ENCODE measurements at regions not wholly inside any gene's neighbourhood (a gene's known extent, or its start where the extent isn't known, plus 50 kb on each side); places are given as distances from the start of the nearest gene placed in this dataset.

GRCh38 chr7:13282377-13282980 lies 595.0 kb downstream of the ARL4A start:
- DNase-seq (no peak), ATAC-seq (no peak)
- Mint-ChIP-seq H3K4me1 (no peaks in the 10 kb centered on the region), H3K4me3 (no peak overlapping the region), H3K27ac (no peak overlapping the region), H3K36me3 (no peaks in the 10 kb centered on the region), H3K9me3 (no peaks in the 10 kb centered on the region), H3K27me3 (peaks cover 0 to 7% (median 1%) of the 10 kb centered on the region in 5 donors)
- POLR2A ChIA-PET: interaction anchor here (0.6 kb wide), 1 partner anchor 621 kb away, joined by 3 read pairs; no protein-coding TSS in a partner anchor

- Mint-ChIP-seq H3K9me3 (no peaks in the 10 kb centered on the region), H3K27me3 (peaks cover 0 to 6% (median 4%) of the 10 kb centered on the region in 5 donors), H3K27ac (no peak overlapping the region), H3K4me3 (no peak overlapping the region), H3K36me3 (no peaks in the 10 kb centered on the region), H3K4me1 (no peaks in the 10 kb centered on the region)
- ATAC-seq (no peak), DNase-seq (no peak)
- POLR2A ChIA-PET: no interaction called here
Observed at GRCh38 chr7:13286916-13287315, 599.5 kb downstream of the ARL4A start.

GRCh38 chr7:13288516-13288915 lies 601.1 kb downstream of the ARL4A start:
- DNase-seq (no peak), ATAC-seq (no peak)
- no peaks in the 10 kb centered on the region for H3K4me1 Mint-ChIP-seq
- H3K9me3 Mint-ChIP-seq: no peaks in the 10 kb centered on the region
- H3K4me3 Mint-ChIP-seq: no peak overlapping the region
- H3K27me3 Mint-ChIP-seq: peaks cover 0 to 6% (median 4%) of the 10 kb centered on the region in 5 donors
- no peaks in the 10 kb centered on the region for H3K36me3 Mint-ChIP-seq
- no peak overlapping the region for H3K27ac Mint-ChIP-seq
- POLR2A ChIA-PET: no interaction called here

- H3K4me1 Mint-ChIP-seq: no peaks in the 10 kb centered on the region
- DNase-seq (no peak), ATAC-seq (no peak)
- H3K4me3 Mint-ChIP-seq: no peak overlapping the region
- no peaks in the 10 kb centered on the region for H3K9me3 Mint-ChIP-seq
- no peak overlapping the region for H3K27ac Mint-ChIP-seq
- no peaks in the 10 kb centered on the region for H3K36me3 Mint-ChIP-seq
- H3K27me3 Mint-ChIP-seq: peaks cover 0 to 6% (median 3%) of the 10 kb centered on the region in 5 donors
- POLR2A ChIA-PET: no interaction called here
Observed at GRCh38 chr7:13290975-13291374, 603.5 kb downstream of the ARL4A start.

GRCh38 chr7:13293264-13294002 lies 606.0 kb downstream of the ARL4A start:
- POLR2A ChIA-PET: no interaction called here
- H3K36me3 Mint-ChIP-seq: no peaks in the 10 kb centered on the region
- H3K4me3 Mint-ChIP-seq: no peak overlapping the region
- peaks cover 0 to 3% (median 0%) of the 10 kb centered on the region in 5 donors for H3K27me3 Mint-ChIP-seq
- ATAC-seq: no peak
- no peak for DNase-seq
- H3K9me3 Mint-ChIP-seq: no peaks in the 10 kb centered on the region
- no peak overlapping the region for H3K27ac Mint-ChIP-seq
- no peaks in the 10 kb centered on the region for H3K4me1 Mint-ChIP-seq

- H3K9me3 Mint-ChIP-seq: peaks cover 0 to 8% (median 0%) of the 10 kb centered on the region in 9 donors
- DNase-seq: no peak
- H3K36me3 Mint-ChIP-seq: no peaks in the 10 kb centered on the region
- H3K27me3 Mint-ChIP-seq: no peaks in the 10 kb centered on the region
- no peak overlapping the region for H3K27ac Mint-ChIP-seq
- POLR2A ChIA-PET: no interaction called here
- H3K4me1 Mint-ChIP-seq: no peaks in the 10 kb centered on the region
- ATAC-seq: no peak
- H3K4me3 Mint-ChIP-seq: no peak overlapping the region
Observed at GRCh38 chr7:13307040-13307439, 619.6 kb downstream of the ARL4A start.

GRCh38 chr7:13308423-13308822 lies 621.0 kb downstream of the ARL4A start:
- Mint-ChIP-seq H3K9me3 (peaks cover 0 to 14% (median 3%) of the 10 kb centered on the region in 9 donors), H3K4me3 (no peak overlapping the region), H3K36me3 (no peaks in the 10 kb centered on the region), H3K27ac (no peak overlapping the region), H3K27me3 (no peaks in the 10 kb centered on the region), H3K4me1 (no peaks in the 10 kb centered on the region)
- POLR2A ChIA-PET: no interaction called here
- ATAC-seq (no peak), DNase-seq (no peak)

GRCh38 chr7:13309535-13309934 lies 622.1 kb downstream of the ARL4A start:
- ATAC-seq (no peak), DNase-seq (no peak)
- Mint-ChIP-seq H3K4me3 (no peak overlapping the region), H3K9me3 (peaks cover 0 to 14% (median 3%) of the 10 kb centered on the region in 9 donors), H3K27me3 (no peaks in the 10 kb centered on the region), H3K27ac (no peak overlapping the region), H3K36me3 (no peaks in the 10 kb centered on the region), H3K4me1 (no peaks in the 10 kb centered on the region)
- POLR2A ChIA-PET: no interaction called here

- POLR2A ChIA-PET: no interaction called here
- H3K36me3 Mint-ChIP-seq: no peaks in the 10 kb centered on the region
- no peak overlapping the region for H3K27ac Mint-ChIP-seq
- H3K9me3 Mint-ChIP-seq: peaks cover 0 to 14% (median 0%) of the 10 kb centered on the region in 9 donors
- H3K4me1 Mint-ChIP-seq: no peaks in the 10 kb centered on the region
- ATAC-seq: no peak
- DNase-seq: no peak
- H3K27me3 Mint-ChIP-seq: no peaks in the 10 kb centered on the region
- no peak overlapping the region for H3K4me3 Mint-ChIP-seq
Observed at GRCh38 chr7:13312307-13312706, 624.9 kb downstream of the ARL4A start.

GRCh38 chr7:13320333-13320732 lies 632.9 kb downstream of the ARL4A start:
- Mint-ChIP-seq H3K4me1 (no peaks in the 10 kb centered on the region), H3K27ac (no peak overlapping the region), H3K36me3 (no peaks in the 10 kb centered on the region), H3K27me3 (peaks cover 0 to 4% (median 0%) of the 10 kb centered on the region in 5 donors), H3K4me3 (no peak overlapping the region), H3K9me3 (no peaks in the 10 kb centered on the region)
- ATAC-seq (no peak), DNase-seq (no peak)
- POLR2A ChIA-PET: no interaction called here

GRCh38 chr7:13321316-13321715 lies 633.9 kb downstream of the ARL4A start:
- Mint-ChIP-seq H3K36me3 (no peaks in the 10 kb centered on the region), H3K4me1 (no peaks in the 10 kb centered on the region), H3K27me3 (peaks cover 0 to 4% (median 0%) of the 10 kb centered on the region in 5 donors), H3K4me3 (no peak overlapping the region), H3K27ac (no peak overlapping the region), H3K9me3 (no peaks in the 10 kb centered on the region)
- no peak for DNase-seq
- POLR2A ChIA-PET: no interaction called here
- ATAC-seq: no peak

- Mint-ChIP-seq H3K27me3 (peaks cover 0 to 4% (median 0%) of the 10 kb centered on the region in 5 donors), H3K36me3 (no peaks in the 10 kb centered on the region), H3K27ac (no peak overlapping the region), H3K4me1 (no peaks in the 10 kb centered on the region), H3K4me3 (no peak overlapping the region), H3K9me3 (no peaks in the 10 kb centered on the region)
- ATAC-seq: no peak
- POLR2A ChIA-PET: no interaction called here
- no peak for DNase-seq
Observed at GRCh38 chr7:13322126-13322525, 634.7 kb downstream of the ARL4A start.

- no peak for DNase-seq
- no peak for ATAC-seq
- H3K9me3 Mint-ChIP-seq: no peaks in the 10 kb centered on the region
- no peaks in the 10 kb centered on the region for H3K36me3 Mint-ChIP-seq
- no peak overlapping the region for H3K4me3 Mint-ChIP-seq
- POLR2A ChIA-PET: no interaction called here
- no peaks in the 10 kb centered on the region for H3K27me3 Mint-ChIP-seq
- no peak overlapping the region for H3K27ac Mint-ChIP-seq
- H3K4me1 Mint-ChIP-seq: no peaks in the 10 kb centered on the region
Observed at GRCh38 chr7:13327669-13328068, 640.2 kb downstream of the ARL4A start.

- Mint-ChIP-seq H3K4me3 (no peak overlapping the region), H3K4me1 (no peaks in the 10 kb centered on the region)
- POLR2A ChIA-PET: no interaction called here
Observed at GRCh38 chr7:13333371-13333770, 645.9 kb downstream of the ARL4A start.

More at GRCh38 chr7:13333371-13333770, 645.9 kb downstream of the ARL4A start:
- Mint-ChIP-seq H3K36me3 (no peaks in the 10 kb centered on the region), H3K27ac (no peak overlapping the region), H3K9me3 (no peaks in the 10 kb centered on the region), H3K27me3 (no peaks in the 10 kb centered on the region)
- DNase-seq: no peak
- ATAC-seq: no peak
